H9 (cell line): ENCODE measurements at regions not wholly inside any gene's neighbourhood (a gene's known extent, or its start where the extent isn't known, plus 50 kb on each side); places are given as distances from the start of the nearest gene placed in this dataset.

Source experiments
- DNase-seq: peaks from one replicate; pipeline ENCODE4 v3.0.0-alpha.2; 2017
- H2AFZ ChIP-seq: one replicate; pipeline ENCODE4 v1.6.1; 2013; ENCODE audit warnings: mild to moderate bottlenecking, low read length, control low read depth, moderate library complexity
- H2AK5ac ChIP-seq: 2 replicates; pipeline ENCODE4 v1.6.1; 2013; ENCODE audit warnings: low read length, control low read depth, mixed read lengths; ENCODE audit not compliant: insufficient read length
- H2BK120ac ChIP-seq: one replicate; pipeline ENCODE4 v1.6.1; 2013; ENCODE audit warnings: low read depth, mild to moderate bottlenecking, low read length, control low read depth, inconsistent platforms; ENCODE audit not compliant: poor library complexity, severe bottlenecking
- H2BK12ac ChIP-seq: 2 replicates; pipeline ENCODE4 v1.6.1; 2013; ENCODE audit warnings: low read length, control low read depth, mixed read lengths, low read depth; ENCODE audit not compliant: insufficient read length
- H2BK15ac ChIP-seq: 2 replicates; pipeline ENCODE4 v1.6.1; 2013; ENCODE audit warnings: low read depth, low read length, control low read depth
- H2BK20ac ChIP-seq: one replicate; pipeline ENCODE4 v1.6.1; 2013; ENCODE audit warnings: low read depth, mild to moderate bottlenecking, low read length, control low read depth, inconsistent platforms; ENCODE audit not compliant: poor library complexity, severe bottlenecking
- H2BK5ac ChIP-seq: 2 replicates; pipeline ENCODE4 v1.6.1; 2013; ENCODE audit warnings: low read length, control low read depth, mixed read lengths; ENCODE audit not compliant: insufficient read length
- H3K14ac ChIP-seq: 2 replicates; pipeline ENCODE4 v1.6.1; 2013; ENCODE audit warnings: low read length, control low read depth; ENCODE audit not compliant: insufficient read depth
- H3K18ac ChIP-seq: 2 replicates; pipeline ENCODE4 v1.6.1; 2013; ENCODE audit warnings: low read depth, mild to moderate bottlenecking, mixed read lengths, low read length, control low read depth; ENCODE audit not compliant: insufficient read length
- H3K23ac ChIP-seq: 2 replicates; pipeline ENCODE4 v1.6.1; 2013; ENCODE audit warnings: low read length, control low read depth, mixed read lengths, low read depth; ENCODE audit not compliant: insufficient read length
- H3K23me2 ChIP-seq: 2 replicates; pipeline ENCODE4 v1.6.1; 2013; ENCODE audit warnings: low read depth, mild to moderate bottlenecking, mixed read lengths, low read length, control low read depth; ENCODE audit not compliant: insufficient read length, poor library complexity, severe bottlenecking
- H3K27ac ChIP-seq: 2 replicates; pipeline ENCODE4 v1.5.1; 2013; ENCODE audit warnings: low read length, control low read depth, mixed read lengths, low read depth; ENCODE audit not compliant: insufficient read length
- H3K27me3 ChIP-seq: 2 replicates; pipeline ENCODE4 v1.6.1; 2013; ENCODE audit warnings: low read length, control low read depth, inconsistent platforms; ENCODE audit not compliant: insufficient read depth
- H3K4ac ChIP-seq: 2 replicates; pipeline ENCODE4 v1.6.1; 2013; ENCODE audit warnings: low read depth, mild to moderate bottlenecking, control low read depth, inconsistent platforms, low read length, moderate library complexity
- H3K4me1 ChIP-seq: 2 replicates; pipeline ENCODE4 v1.6.1; 2013; ENCODE audit warnings: low read length, control low read depth, inconsistent platforms; ENCODE audit not compliant: insufficient read depth
- H3K4me2 ChIP-seq: 2 replicates; pipeline ENCODE4 v1.6.1; 2013; ENCODE audit warnings: low read length, control low read depth, mixed read lengths; ENCODE audit not compliant: insufficient read length, insufficient read depth
- H3K56ac ChIP-seq: 2 replicates; pipeline ENCODE4 v1.6.1; 2013; ENCODE audit warnings: low read depth, mild to moderate bottlenecking, mixed read lengths, low read length, control low read depth; ENCODE audit not compliant: insufficient read length
- H3K79me1 ChIP-seq: 2 replicates; pipeline ENCODE4 v1.6.1; 2013; ENCODE audit warnings: low read depth, mild to moderate bottlenecking, moderate library complexity, low read length, control low read depth, inconsistent platforms; ENCODE audit not compliant: insufficient read depth, poor library complexity, severe bottlenecking
- H3K79me2 ChIP-seq: 2 replicates; pipeline ENCODE4 v1.6.1; 2013; ENCODE audit warnings: low read length, control low read depth, inconsistent platforms; ENCODE audit not compliant: insufficient read depth
- H3K9ac ChIP-seq: 2 replicates; pipeline ENCODE4 v1.6.1; 2013; ENCODE audit warnings: low read length, control low read depth, mixed read lengths; ENCODE audit not compliant: insufficient read length; ENCODE audit errors: extremely low read depth
- H3K9me3 ChIP-seq: one replicate; pipeline ENCODE4 v1.6.1; 2013; ENCODE audit warnings: low read depth, low read length, inconsistent platforms; ENCODE audit not compliant: control insufficient read depth
- H3T11ph ChIP-seq: one replicate; pipeline ENCODE4 v1.6.1; 2013; ENCODE audit warnings: mild to moderate bottlenecking, low read length, control low read depth, inconsistent platforms
- H4K20me1 ChIP-seq: one replicate; pipeline ENCODE4 v1.6.1; 2013; ENCODE audit not compliant: control insufficient read depth, insufficient read length, insufficient read depth
- H4K5ac ChIP-seq: 2 replicates; pipeline ENCODE4 v1.6.1; 2013; ENCODE audit warnings: low read depth, mild to moderate bottlenecking, mixed read lengths, low read length, control low read depth; ENCODE audit not compliant: insufficient read length
- H4K8ac ChIP-seq: replicated peaks from 2 replicates; pipeline ENCODE4 v1.6.1; 2013; ENCODE audit warnings: low read length, control low read depth, mixed read lengths, low read depth; ENCODE audit not compliant: insufficient read length
- H4K91ac ChIP-seq: 2 replicates; pipeline ENCODE4 v1.6.1; 2013; ENCODE audit warnings: low read depth, mild to moderate bottlenecking, moderate library complexity, mixed read lengths, low read length, control low read depth; ENCODE audit not compliant: insufficient read length
- H3K27ac Mint-ChIP-seq, 3 experiments: 2 replicates in 2 of 3; 3 replicates in 1 of 3; pipeline ENCODE4 v1.8.0; 2020 to 2021; ENCODE audit warnings: mixed read lengths in 3 of 3, mild to moderate bottlenecking in 1 of 3, moderate library complexity in 1 of 3
- H3K27me3 Mint-ChIP-seq: 2 replicates; pipeline ENCODE4 v1.8.0; 2021; ENCODE audit warnings: low read depth, mild to moderate bottlenecking, moderate library complexity, mixed read lengths
- H3K36me3 Mint-ChIP-seq, 3 experiments: 2 replicates in 2 of 3; 3 replicates in 1 of 3; pipeline ENCODE4 v1.8.0; 2020 to 2021; ENCODE audit warnings: low read depth in 3 of 3, mixed read lengths in 3 of 3; ENCODE audit not compliant: insufficient read depth in 1 of 3
- H3K4me1 Mint-ChIP-seq, 2 experiments: 2 replicates each; pipeline ENCODE4 v1.8.0; 2020; ENCODE audit warnings: mixed read lengths in 2 of 2
- H3K4me3 Mint-ChIP-seq, 2 experiments: 2 replicates in 1 of 2; 3 replicates in 1 of 2; pipeline ENCODE4 v1.8.0; 2020 to 2021; ENCODE audit warnings: mild to moderate bottlenecking in 2 of 2, mixed read lengths in 2 of 2, moderate library complexity in 1 of 2
- H3K9me3 Mint-ChIP-seq, 2 experiments: 2 replicates in 1 of 2; 3 replicates in 1 of 2; pipeline ENCODE4 v1.8.0; 2020; ENCODE audit warnings: mild to moderate bottlenecking in 2 of 2, mixed read lengths in 2 of 2, moderate library complexity in 1 of 2
- WGBS: extraction: QIAGEN DNeasy Blood & Tissue Kit; methylation state at CpG from one replicate; pipeline ENCODE4 v1.1.7; 2013; ENCODE audit warnings: missing lambda C conversion rate, low lambda C conversion rate, mixed read lengths; ENCODE audit not compliant: insufficient read length; ENCODE audit errors: extremely low coverage; 5-methylcytosine and 5-hydroxymethylcytosine counted together
- TF ChIP-seq, protein P1 (sequence below): fragments of 200-600 bp; sonication (generic); conservative IDR thresholded peaks from 3 replicates; pipeline ENCODE4 v1.8.0; 2021; ENCODE audit warnings: antibody characterized with exemption, mild to moderate bottlenecking

GRCh38 chr17:15123593-15124263 lies 141.4 kb downstream of the PMP22 start:
- no peaks in the 10 kb centered on the region; a peak in 1 of 5 replicates for H3K9me3 Mint-ChIP-seq
- no peak overlapping the region for H2BK20ac ChIP-seq
- H2BK120ac ChIP-seq, result no peak overlapping the region
- H3K56ac ChIP-seq, result no peak overlapping the region
- H2AK5ac ChIP-seq, result no peak overlapping the region
- no peak overlapping the region for H4K91ac ChIP-seq
- no peak overlapping the region for H3K4me3 Mint-ChIP-seq
- no peak overlapping the region for H2BK5ac ChIP-seq
- H3K9ac ChIP-seq, result no peak overlapping the region
- H4K20me1 ChIP-seq, result no peaks in the 10 kb centered on the region
- no peak overlapping the region for H3T11ph ChIP-seq
- no peak overlapping the region for H2AFZ ChIP-seq
- no peak overlapping the region for H3K18ac ChIP-seq
- no peak overlapping the region for H3K14ac ChIP-seq
- peaks cover 5% of the 10 kb centered on the region in 2 experiments for H3K4me1 Mint-ChIP-seq
- H2BK15ac ChIP-seq, result no peak overlapping the region
- no peak overlapping the region for H3K27ac ChIP-seq
- TF ChIP-seq, protein P1, sequence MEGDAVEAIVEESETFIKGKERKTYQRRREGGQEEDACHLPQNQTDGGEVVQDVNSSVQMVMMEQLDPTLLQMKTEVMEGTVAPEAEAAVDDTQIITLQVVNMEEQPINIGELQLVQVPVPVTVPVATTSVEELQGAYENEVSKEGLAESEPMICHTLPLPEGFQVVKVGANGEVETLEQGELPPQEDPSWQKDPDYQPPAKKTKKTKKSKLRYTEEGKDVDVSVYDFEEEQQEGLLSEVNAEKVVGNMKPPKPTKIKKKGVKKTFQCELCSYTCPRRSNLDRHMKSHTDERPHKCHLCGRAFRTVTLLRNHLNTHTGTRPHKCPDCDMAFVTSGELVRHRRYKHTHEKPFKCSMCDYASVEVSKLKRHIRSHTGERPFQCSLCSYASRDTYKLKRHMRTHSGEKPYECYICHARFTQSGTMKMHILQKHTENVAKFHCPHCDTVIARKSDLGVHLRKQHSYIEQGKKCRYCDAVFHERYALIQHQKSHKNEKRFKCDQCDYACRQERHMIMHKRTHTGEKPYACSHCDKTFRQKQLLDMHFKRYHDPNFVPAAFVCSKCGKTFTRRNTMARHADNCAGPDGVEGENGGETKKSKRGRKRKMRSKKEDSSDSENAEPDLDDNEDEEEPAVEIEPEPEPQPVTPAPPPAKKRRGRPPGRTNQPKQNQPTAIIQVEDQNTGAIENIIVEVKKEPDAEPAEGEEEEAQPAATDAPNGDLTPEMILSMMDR, result no peak
- no peak overlapping the region for H2BK12ac ChIP-seq
- H3K23me2 ChIP-seq, result no peaks in the 10 kb centered on the region
- H3K36me3 Mint-ChIP-seq, result 0 out of 7 replicates have a peak, but pooled peaks cover 0 to 5% (median 0%) of the 10 kb centered on the region in 3 experiments
- H3K23ac ChIP-seq, result no peak overlapping the region
- no peak overlapping the region for H3K4ac ChIP-seq
- no peak overlapping the region for H4K5ac ChIP-seq
- no peak for DNase-seq
- H3K9me3 ChIP-seq, result no peaks in the 10 kb centered on the region
- H3K79me2 ChIP-seq, result no peaks in the 10 kb centered on the region
- no CpG with 5 or more reads among the region's 5 CpGs for WGBS
- no peak overlapping the region for H3K4me2 ChIP-seq
- no peak overlapping the region; a peak in 1 of 7 replicates for H3K27ac Mint-ChIP-seq
- no peaks in the 10 kb centered on the region; the same call in none of the 2 replicates for H3K27me3 Mint-ChIP-seq
- H3K79me1 ChIP-seq, result no peaks in the 10 kb centered on the region
- H4K8ac ChIP-seq, result no peak overlapping the region
- no peaks in the 10 kb centered on the region; the same call in 1 of the 2 replicates for H3K4me1 ChIP-seq
- H3K27me3 ChIP-seq, result no peaks in the 10 kb centered on the region
